Kidney tubule cell (primary cell): ENCODE measurements at regions not wholly inside any gene's neighbourhood (a gene's known extent, or its start where the extent isn't known, plus 50 kb on each side); places are given as distances from the start of the nearest gene placed in this dataset.

Source experiments
- DNase-seq: peaks from one replicate; pipeline ENCODE4 v3.0.0-alpha.2; 2018; ENCODE audit warnings: low spot score

GRCh38 chr14:100659345-100660001, 67.2 kb upstream of the DLK1 start:
- no peak for DNase-seq

DNA sequence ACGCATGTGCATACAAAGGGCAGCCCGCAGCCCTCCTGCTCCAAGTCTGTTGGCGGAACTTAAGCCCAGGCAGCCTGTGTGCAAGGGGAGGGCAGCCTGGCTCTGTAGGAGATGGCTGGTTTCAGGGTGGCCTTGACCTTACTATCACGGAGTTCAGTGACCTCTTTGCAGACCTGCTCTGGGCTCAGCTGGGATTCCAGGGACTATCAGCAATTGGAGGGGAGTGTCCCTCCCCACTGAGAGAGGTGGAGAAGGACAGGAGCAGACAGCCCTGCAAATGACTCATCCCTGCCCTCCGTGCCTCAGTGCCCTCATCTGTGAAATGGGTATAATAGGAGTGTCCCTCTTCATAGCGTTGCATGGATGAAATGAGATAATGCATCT, 66.2 kb upstream of the DLK1 start:
- peak; percentile 28 for DNase-seq

DNA sequence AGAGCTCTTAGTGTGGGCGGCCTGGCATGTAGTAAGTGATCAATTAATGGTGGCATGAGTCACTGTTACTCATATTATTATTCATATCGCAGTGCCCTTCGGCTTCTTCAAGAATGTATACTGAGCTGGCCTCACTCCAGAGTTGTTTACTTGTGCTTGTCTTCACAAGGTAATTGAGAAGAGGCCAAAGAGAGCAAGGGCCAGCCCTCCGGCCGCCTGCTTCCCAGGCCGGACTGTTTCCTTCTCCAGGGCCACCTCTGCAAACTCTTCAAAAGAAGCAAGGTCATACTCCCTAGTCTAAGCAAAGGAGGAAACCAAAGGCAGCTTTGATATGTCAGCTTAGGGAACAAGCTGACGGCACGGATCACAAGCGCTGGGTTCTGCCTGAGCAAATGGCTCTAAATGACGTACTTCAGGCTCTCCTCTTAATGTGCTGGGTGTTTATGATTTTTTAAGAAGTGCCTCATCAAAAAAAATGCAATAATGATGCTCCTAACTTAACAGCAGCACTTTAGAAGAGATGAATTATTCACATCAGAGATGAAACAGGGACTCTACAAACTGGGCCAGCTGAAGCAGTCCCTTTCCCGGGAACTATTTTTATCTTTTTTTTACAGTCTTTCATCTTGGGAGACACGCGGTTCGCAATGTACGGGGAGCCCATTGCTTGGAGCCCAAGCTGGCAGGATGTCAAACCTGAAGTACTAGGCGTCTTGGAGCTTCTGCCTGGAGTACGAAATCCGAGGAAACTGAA, 65.6 kb upstream of the DLK1 start:
- DNase-seq = no peak

GRCh38 chr14:100662879-100663760, 63.6 kb upstream of the DLK1 start:
- peak; percentile 60 for DNase-seq

DNA sequence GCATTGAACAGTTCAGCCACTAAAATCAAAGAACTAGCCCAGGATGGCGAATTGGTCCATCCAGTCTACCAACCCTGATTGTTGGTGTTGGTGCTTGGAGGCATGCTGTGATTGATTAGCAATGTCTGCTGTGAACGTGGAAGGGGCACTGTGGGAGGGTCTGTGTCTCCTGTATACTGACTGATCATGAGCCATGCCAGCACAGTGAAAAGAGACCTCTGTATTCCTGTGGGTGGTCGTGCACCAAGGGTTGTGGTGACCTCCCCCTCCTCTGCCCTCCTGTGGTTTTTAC, 63.0 kb upstream of the DLK1 start:
- DNase-seq = no peak

- DNase-seq = no peak
These were observed 62.5 kb upstream of the DLK1 start for GRCh38 chr14:100664231-100664630.

DNA sequence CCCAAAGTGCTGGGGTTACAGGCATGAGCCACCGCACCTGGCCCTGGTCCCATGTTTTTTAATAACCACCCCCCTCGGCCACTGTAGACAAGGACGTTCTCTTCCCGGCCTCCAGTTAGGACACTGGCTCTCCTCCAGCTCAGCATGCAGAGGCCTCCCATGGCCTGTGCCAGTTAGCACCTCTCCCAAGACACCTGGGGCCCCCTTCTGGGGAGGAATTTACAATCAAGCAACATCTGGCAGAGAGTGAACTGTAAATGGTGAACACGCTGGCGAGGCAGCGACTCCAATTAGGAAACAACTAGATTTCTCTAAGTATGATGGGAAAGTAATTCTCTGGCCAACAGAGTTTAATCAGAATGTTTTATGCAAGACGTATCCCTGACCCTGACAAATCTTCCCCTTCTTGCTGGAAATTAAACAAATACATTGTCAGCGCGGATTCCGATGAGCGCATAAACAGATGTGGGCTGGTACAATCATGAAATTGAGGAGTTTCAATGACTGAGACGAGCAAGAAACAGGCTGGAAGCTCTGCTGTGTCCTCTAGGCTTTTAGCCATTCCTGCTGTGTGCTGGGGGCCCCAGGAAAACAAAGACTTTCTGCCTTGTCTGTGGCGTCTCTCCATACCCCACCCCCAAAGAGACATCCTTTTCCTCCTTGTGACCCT, 61.7 kb upstream of the DLK1 start:
- DNase-seq = no peak

GRCh38 chr14:100665511-100666032, 61.1 kb upstream of the DLK1 start:
- peak; percentile 65 for DNase-seq

DNA sequence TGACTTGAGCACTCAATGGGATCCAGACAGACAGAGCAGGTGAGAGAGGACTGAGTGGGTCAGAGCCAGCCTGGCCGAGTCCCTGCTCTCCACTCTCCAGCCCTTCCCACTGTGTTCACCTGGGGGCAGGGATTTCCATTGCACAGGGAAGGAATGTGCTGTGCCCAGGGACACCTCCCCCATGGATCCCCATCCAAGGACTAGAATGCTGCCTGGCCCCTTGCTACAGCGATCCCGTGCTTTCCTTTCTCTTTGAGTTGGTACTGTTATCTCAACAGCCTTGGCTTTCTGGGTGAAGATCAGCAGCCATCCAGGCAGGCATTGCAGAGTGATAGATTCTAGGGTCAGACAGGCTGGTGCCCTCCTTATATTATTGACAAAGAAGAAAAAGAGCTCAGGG, 60.3 kb upstream of the DLK1 start:
- no peak for DNase-seq

DNA sequence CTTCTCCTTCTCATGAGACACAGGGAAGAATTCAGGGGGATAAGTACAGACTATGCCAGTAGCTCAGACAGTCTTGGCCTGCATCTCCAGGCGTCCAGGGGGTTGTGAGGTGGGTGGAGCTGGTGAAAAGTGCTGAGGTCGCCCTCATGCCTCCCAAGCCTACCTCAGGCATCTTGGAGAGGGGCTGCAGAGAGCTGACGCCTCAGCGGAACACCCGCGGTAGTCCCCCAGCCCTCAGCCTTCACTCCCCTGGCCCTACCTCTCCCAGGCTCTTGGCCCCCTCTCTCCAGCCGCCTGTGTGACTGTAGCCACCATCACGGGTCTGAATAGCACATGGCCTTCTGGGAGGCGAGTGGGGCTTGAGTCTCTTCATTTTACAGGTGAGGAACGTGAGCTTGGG, 59.8 kb upstream of the DLK1 start:
- no peak for DNase-seq

GRCh38 chr14:100667656-100668055, 59.0 kb upstream of the DLK1 start:
- DNase-seq = no peak

- no peak for DNase-seq
These were observed 58.3 kb upstream of the DLK1 start for GRCh38 chr14:100668352-100668751.

GRCh38 chr14:100669011-100669412, 57.7 kb upstream of the DLK1 start:
- no peak for DNase-seq

DNA sequence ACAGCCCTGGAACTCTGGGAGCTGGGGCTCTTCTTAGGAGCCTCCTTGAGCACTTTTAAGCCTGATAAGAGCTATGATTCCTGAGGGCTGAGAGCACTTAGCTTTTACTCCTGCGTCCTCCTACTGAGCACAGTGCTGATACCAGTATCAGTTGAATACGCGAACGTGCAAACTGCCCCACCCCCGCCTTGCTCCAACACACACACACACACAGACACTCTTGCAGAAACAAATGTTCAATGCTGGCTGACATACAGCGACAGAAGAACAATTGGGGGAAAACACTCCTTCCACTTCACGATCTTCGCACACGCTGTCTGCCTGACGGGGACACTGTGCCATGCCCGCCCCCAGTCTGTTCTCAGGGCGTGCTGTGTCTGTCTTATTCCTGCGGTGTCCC, 57.2 kb upstream of the DLK1 start:
- DNase-seq = no peak

DNA sequence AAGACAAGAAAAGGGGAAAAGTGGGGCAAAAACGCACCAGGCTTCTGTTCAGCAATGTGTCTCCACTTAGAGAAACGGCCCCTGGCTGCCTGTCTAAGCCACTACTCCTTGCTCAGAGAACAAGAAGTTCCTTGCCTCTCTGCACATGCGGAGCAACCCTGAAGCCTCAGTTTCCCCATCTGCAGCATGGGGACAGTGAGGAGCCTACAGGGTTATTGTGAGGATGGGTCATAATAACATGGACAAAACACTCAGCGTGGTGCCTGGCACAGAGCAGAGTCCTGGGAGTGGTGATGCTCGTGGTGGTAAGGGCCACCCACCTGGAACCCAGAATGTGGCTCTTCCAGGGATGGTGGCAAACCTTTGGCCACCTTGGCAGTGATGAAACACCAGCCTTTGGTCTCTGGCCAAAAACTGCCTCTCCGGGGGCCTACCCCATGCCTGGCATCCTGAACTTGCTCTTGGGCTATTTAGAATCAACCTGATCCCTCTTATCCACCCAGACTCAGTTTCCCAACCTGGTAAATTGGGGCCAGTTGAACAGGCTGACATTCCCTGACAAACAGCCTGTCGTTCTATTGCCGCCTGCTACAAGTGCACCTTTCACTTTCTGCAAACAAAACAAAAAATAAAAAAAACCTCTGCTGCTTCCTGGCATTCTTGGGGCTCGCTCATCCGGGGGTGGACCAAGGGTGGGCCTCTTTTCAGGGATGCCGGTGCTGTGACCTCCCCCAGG, 56.5 kb upstream of the DLK1 start:
- DNase-seq = no peak

DNA sequence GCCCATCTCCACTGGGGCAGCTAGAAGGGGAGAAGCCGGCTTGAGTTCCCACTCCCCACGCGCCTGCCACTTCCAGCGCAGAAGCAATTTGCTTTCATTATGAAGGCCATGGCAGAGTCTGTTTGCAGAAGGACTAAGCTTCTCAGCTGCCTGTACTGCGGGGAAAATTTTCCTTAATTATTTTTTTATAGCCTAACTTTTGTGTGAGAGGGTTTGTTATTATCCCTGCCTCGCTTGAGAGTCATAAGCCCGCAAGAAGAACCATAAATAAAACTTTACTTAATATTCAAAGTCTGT, 56.0 kb upstream of the DLK1 start:
- DNase-seq = no peak

DNA sequence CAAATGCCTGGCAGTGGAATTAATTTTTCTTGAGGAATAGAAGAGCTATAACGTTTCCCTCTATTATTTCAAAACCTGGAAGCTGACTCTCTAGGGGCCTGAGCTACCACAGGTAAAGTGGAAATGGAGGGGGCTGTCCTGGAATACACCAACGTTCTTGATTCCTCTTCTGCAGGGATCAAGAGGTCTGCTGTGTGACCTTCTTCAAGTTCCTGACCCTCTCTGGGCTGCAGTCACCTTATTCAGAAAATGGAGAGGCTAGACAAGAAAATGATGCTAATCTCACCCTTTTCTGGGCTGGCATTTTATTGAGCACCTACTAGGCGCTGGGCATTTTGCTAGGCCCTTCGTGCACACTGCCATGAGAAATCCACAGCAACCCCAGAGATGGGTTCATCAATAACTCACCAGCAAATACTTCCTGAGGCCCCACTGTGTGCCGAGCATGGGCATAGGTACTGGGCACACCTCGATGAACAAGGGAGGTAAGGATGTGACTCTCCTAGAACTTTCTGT, 55.2 kb upstream of the DLK1 start:
- DNase-seq = no peak

GRCh38 chr14:100671906-100672305, 54.8 kb upstream of the DLK1 start:
- no peak for DNase-seq

DNA sequence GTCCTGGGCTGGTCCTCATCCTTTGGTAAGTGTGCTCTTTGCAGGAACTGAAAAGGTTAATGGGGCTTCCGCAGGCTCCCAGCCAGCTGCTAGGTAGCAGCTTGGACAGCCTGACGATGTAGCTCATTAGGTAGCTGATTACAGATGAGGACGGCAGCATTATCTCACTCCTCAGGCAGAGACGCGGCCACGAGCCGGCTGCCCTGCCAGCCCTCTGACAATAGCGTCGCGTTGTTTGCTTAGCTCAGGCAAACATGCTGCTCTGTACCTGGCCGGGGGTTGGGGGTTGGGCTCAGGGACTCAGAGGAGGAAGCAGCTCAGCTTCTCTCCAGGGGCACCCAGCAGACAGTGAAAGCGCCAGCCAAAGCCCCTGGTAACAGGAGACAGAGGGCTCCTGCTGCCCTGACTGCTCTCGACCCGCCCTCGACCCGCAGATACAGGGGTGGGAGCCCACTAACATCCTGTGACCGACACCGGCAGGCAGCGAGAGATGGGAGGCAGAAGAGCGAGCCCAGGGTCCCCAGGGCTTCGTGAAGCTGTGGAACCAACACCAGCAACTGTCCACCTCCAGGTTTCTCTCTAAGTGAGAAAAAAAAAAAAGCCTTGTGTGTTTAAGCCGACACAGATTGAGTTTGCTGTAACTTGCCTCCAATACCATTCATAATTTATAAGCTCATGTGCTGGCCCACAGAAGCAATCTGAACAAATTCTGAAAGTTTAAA, 53.4 kb upstream of the DLK1 start:
- DNase-seq = no peak

- no peak for DNase-seq
These were observed 52.9 kb upstream of the DLK1 start for GRCh38 chr14:100673807-100674154.

DNA sequence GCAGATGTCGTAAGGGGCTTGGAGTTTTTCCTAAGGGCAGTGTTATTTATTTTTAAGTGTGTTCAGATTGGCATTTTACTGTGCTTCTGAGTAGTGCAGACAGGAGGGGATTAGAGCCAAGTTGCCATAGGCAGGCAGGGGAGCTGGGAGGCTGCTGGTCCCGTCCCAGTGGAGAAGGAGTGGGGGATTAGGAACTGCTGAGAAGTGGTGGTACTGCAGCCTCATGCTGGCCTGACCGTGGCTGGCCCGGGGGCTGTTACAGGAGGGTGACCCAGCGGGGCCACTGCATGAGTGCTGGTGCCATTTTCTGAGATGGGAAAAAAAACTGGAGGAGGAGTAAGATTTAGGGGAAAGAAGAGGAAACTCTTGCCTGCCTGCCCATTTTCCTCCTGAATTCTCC, 52.3 kb upstream of the DLK1 start:
- no peak for DNase-seq
